Stomach (tissue), 4 donors: ENCODE measurements at regions not wholly inside any gene's neighbourhood (a gene's known extent, or its start where the extent isn't known, plus 50 kb on each side); places are given as distances from the start of the nearest gene placed in this dataset.

ENCODE experiments used
- CTCF ChIP-seq, 7 experiments: fragments of 450-650 bp in 4 of 7; fragments of 200-600 bp in 3 of 7; sonication (generic) in 3 of 7; IDR thresholded peaks; one replicate each; pipeline ENCODE4 v1.5.1; 2016 to 2019; ENCODE audit warnings: antibody characterized with exemption in 7 of 7, control low read depth in 2 of 7, mild to moderate bottlenecking in 1 of 7
- EP300 ChIP-seq: sonication (generic); formaldehyde crosslinking; IDR thresholded peaks from one replicate; pipeline ENCODE4 v1.6.1; 2017; ENCODE audit warnings: antibody characterized with exemption
- POLR2A ChIP-seq, 4 donors: fragments of 450-650 bp; IDR thresholded peaks; one replicate each; pipeline ENCODE4 v1.6.1; 2016; ENCODE audit warnings: antibody characterized with exemption in 4 of 4, control low read depth in 2 of 4, mild to moderate bottlenecking in 1 of 4, moderate library complexity in 1 of 4
- POLR2AphosphoS5 ChIP-seq, 3 donors: sonication (generic); formaldehyde crosslinking; IDR thresholded peaks; one replicate each; pipeline ENCODE4 v1.6.1; 2016; ENCODE audit warnings: antibody characterized with exemption in 3 of 3

- TF ChIP-seq CTCF (IDR thresholded peaks at IDR 0.05) (no peak), EP300 (no peak), POLR2A (IDR thresholded peaks at IDR 0.05) (no peak), POLR2AphosphoS5 (IDR thresholded peaks at IDR 0.05) (no peak)
Observed at GRCh38 chr10:44132361-44133289, 252.3 kb downstream of the CXCL12 start.
